Spleen (tissue), 11 donors: ENCODE measurements at regions not wholly inside any gene's neighbourhood (a gene's known extent, or its start where the extent isn't known, plus 50 kb on each side); places are given as distances from the start of the nearest gene placed in this dataset.
"Not testable (repeated sequence)": the region's sequence is repeated elsewhere in the genome, so short reads cannot be mapped to it uniquely, and the experiment has no call there.

Source experiments
- DNase-seq: peaks from one replicate; pipeline ENCODE4 v3.0.0-alpha.2; 2020
- H3K27ac ChIP-seq, 8 donors: fragments of 200-600 bp; sonication (generic) in 7 of 8; 1 replicate in 4 of 8; 2 replicates in 4 of 8; pipeline versions ENCODE4 v1.5.0 to v1.8.0; 2016 to 2021; ENCODE audit warnings: inconsistent platforms in 4 of 8, mild to moderate bottlenecking in 4 of 8, moderate library complexity in 1 of 8
- H3K27me3 ChIP-seq, 7 donors: fragments of 200-600 bp; sonication (generic) in 6 of 7; replicated peaks in 1 of 7; 1 replicate in 4 of 7; 2 replicates in 3 of 7; pipeline versions ENCODE4 v1.5.0 to v1.8.0; 2016 to 2021; ENCODE audit warnings: inconsistent platforms in 3 of 7, mild to moderate bottlenecking in 1 of 7
- H3K36me3 ChIP-seq, 6 donors: fragments of 200-600 bp; sonication (generic) in 5 of 6; 1 replicate in 4 of 6; 2 replicates in 2 of 6; pipeline versions ENCODE4 v1.5.0 to v1.8.0; 2016 to 2021; ENCODE audit warnings: inconsistent platforms in 2 of 6
- H3K4me1 ChIP-seq, 6 donors: fragments of 200-600 bp; sonication (generic) in 5 of 6; 1 replicate in 3 of 6; 2 replicates in 3 of 6; pipeline versions ENCODE4 v1.5.0 to v1.8.0; 2016 to 2021; ENCODE audit warnings: inconsistent platforms in 3 of 6
- H3K4me3 ChIP-seq, 8 donors: fragments of 200-600 bp; sonication (generic) in 7 of 8; 1 replicate in 4 of 8; 2 replicates in 4 of 8; pipeline versions ENCODE4 v1.5.0 to v1.8.0; 2016 to 2021; ENCODE audit warnings: inconsistent platforms in 4 of 8, mild to moderate bottlenecking in 4 of 8, moderate library complexity in 2 of 8
- H3K9me3 ChIP-seq, 8 donors: fragments of 200-600 bp; sonication (generic) in 7 of 8; 1 replicate in 4 of 8; 2 replicates in 4 of 8; pipeline versions ENCODE4 v1.5.0 to v1.8.0; 2016 to 2021; ENCODE audit warnings: inconsistent platforms in 4 of 8
- POLR2A ChIP-seq, 3 donors: fragments of 450-650 bp; IDR thresholded peaks; one replicate each; pipeline ENCODE4 v1.5.1; 2017; ENCODE audit warnings: antibody characterized with exemption in 3 of 3, mild to moderate bottlenecking in 1 of 3
- POLR2AphosphoS5 ChIP-seq, 3 donors: sonication (generic); formaldehyde crosslinking; IDR thresholded peaks; one replicate each; pipeline ENCODE4 v1.5.1; 2017; ENCODE audit warnings: antibody characterized with exemption in 3 of 3
- WGBS, 5 donors: extraction: QIAGEN DNeasy Blood & Tissue Kit in 3 of 5; methylation state at CpG; one replicate each; pipeline versions ENCODE4 v1.1.5 to v1.1.7; 2013 to 2018; 5-methylcytosine and 5-hydroxymethylcytosine counted together
- intact Hi-C: fragments of 100-400 bp; cut with DNase I; formaldehyde crosslinking; loops from one replicate; pipeline ENCODE4 v1.15.0; 2023; ENCODE audit warnings: low total_unique reads
- TF ChIP-seq, protein P1 (sequence below), 11 experiments: fragments of 200-600 bp in 7 of 11; fragments of 450-650 bp in 4 of 11; sonication (generic) in 4 of 11; IDR thresholded peaks in 8 of 11; conservative IDR thresholded peaks in 3 of 11; 1 replicate in 7 of 11; 2 replicates in 4 of 11; pipeline versions ENCODE4 v1.4.0 to v1.8.0; 2016 to 2021; ENCODE audit warnings: antibody characterized with exemption in 11 of 11, inconsistent platforms in 4 of 11, mild to moderate bottlenecking in 1 of 11
- donor health status: healthy with polysubstance abuse.
- donor health status: DM: no; HTN: no; CAD: no; lungs with moderate emphysema.
- donor health status: DM: no; HTN: no; CAD: no.
- donor health status: Bipolar disorder and iron deficiency.
- donor health status: healthy.
- donor health status: DM: no; HTN: no; CAD: no.
- donor health status: DM: yes; HTN: yes; CAD: no.

DNA sequence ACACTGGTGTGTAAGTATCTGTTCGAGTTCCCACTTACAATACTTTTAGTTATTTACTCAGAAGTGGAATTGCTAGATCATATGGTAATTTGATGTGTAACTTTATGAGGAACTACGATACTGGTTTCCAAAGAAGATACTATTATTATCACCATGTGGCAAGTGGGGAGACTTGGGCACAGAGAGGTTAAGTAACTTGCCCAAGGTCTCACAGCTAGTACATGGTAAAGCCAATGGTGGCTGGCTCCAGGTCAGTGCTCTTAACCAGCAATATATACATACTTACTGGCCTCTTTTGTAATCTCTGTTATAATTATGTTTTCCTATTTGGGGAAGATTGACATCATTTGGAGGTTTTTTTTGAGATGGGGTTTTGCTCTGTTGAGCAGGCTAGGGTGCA, 138.9 kb upstream of the HNRNPU start:
- DNase-seq, result no peak
- intact Hi-C loops, result no loop called here
- no peak overlapping the region for H3K27ac ChIP-seq
- no peaks in the 10 kb centered on the region for H3K36me3 ChIP-seq
- no peaks in the 10 kb centered on the region for H3K9me3 ChIP-seq
- no peak overlapping the region for H3K4me3 ChIP-seq
- peaks cover 0 to 9% (median 0%) of the 10 kb centered on the region in 6 donors for H3K4me1 ChIP-seq
- WGBS, 5 donors, result 81 to 94% (median 88%) methylated on average over 2 of the region's 2 CpGs
- no peaks in the 10 kb centered on the region for H3K27me3 ChIP-seq
- TF ChIP-seq POLR2A (IDR thresholded peaks at IDR 0.05) (no peak), POLR2AphosphoS5 (IDR thresholded peaks at IDR 0.05) (no peak)
- TF ChIP-seq, protein P1, sequence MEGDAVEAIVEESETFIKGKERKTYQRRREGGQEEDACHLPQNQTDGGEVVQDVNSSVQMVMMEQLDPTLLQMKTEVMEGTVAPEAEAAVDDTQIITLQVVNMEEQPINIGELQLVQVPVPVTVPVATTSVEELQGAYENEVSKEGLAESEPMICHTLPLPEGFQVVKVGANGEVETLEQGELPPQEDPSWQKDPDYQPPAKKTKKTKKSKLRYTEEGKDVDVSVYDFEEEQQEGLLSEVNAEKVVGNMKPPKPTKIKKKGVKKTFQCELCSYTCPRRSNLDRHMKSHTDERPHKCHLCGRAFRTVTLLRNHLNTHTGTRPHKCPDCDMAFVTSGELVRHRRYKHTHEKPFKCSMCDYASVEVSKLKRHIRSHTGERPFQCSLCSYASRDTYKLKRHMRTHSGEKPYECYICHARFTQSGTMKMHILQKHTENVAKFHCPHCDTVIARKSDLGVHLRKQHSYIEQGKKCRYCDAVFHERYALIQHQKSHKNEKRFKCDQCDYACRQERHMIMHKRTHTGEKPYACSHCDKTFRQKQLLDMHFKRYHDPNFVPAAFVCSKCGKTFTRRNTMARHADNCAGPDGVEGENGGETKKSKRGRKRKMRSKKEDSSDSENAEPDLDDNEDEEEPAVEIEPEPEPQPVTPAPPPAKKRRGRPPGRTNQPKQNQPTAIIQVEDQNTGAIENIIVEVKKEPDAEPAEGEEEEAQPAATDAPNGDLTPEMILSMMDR (IDR thresholded peaks at IDR 0.05 in 8 of 11, conservative IDR thresholded peaks at IDR 0.05 in 3 of 11), result no peak

DNA sequence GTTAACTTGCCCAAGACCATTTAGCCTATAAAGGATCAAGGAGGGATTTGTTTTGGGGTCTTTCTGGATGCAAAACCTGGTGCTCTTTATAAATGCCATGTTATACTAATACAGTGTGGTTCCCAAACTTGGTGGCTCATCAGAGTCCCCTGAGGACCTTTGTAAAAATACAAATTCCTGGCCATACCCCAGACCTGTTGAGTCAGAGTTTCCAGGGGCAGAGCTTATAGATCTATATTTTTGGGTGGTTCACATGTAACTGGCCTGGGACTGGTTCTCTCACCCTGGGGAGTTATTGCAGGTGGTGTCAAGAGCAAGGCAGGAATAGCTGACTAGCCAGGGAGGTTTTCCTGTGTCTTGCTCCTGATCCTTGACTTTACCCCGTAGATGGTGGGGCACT, 136.9 kb upstream of the HNRNPU start:
- Histone ChIP-seq H3K36me3 (no peaks in the 10 kb centered on the region), H3K27ac (no peak overlapping the region), H3K4me3 (no peak overlapping the region), H3K4me1 (peaks cover 0 to 9% (median 0%) of the 10 kb centered on the region in 6 donors), H3K27me3 (no peaks in the 10 kb centered on the region), H3K9me3 (no peaks in the 10 kb centered on the region)
- WGBS, 5 donors, result 72 to 89% (median 85%) methylated on average over 1 of the region's 1 CpG
- DNase-seq, result no peak
- TF ChIP-seq POLR2A (IDR thresholded peaks at IDR 0.05) (no peak), POLR2AphosphoS5 (IDR thresholded peaks at IDR 0.05) (no peak)
- TF ChIP-seq, protein P1 (IDR thresholded peaks at IDR 0.05 in 8 of 11, conservative IDR thresholded peaks at IDR 0.05 in 3 of 11), result no peak
- intact Hi-C loops, result no loop called here

DNA sequence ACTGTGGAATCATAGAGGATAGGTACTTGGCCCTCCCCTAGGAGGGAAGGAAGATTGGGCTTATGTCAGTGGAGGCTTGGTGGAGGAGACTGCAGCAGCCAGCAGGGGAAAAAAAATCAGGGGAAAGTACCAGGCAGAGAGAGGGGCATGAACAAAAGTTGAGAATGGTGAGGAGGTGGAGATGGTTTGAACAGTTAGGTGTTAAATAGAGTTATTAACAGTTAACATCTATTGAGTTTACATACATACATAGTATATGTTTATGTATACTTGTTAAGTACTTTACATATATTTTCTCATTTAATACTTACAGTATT, 136.5 kb upstream of the HNRNPU start:
- Histone ChIP-seq H3K27ac (no peak overlapping the region), H3K36me3 (no peaks in the 10 kb centered on the region), H3K4me3 (no peak overlapping the region), H3K27me3 (no peaks in the 10 kb centered on the region), H3K9me3 (no peaks in the 10 kb centered on the region), H3K4me1 (peaks cover 0 to 9% (median 0%) of the 10 kb centered on the region in 6 donors)
- TF ChIP-seq, protein P1 (IDR thresholded peaks at IDR 0.05 in 8 of 11, conservative IDR thresholded peaks at IDR 0.05 in 3 of 11), result no peak
- TF ChIP-seq POLR2A (IDR thresholded peaks at IDR 0.05) (no peak), POLR2AphosphoS5 (IDR thresholded peaks at IDR 0.05) (no peak)
- no peak for DNase-seq
- intact Hi-C loops, result no loop called here

DNA sequence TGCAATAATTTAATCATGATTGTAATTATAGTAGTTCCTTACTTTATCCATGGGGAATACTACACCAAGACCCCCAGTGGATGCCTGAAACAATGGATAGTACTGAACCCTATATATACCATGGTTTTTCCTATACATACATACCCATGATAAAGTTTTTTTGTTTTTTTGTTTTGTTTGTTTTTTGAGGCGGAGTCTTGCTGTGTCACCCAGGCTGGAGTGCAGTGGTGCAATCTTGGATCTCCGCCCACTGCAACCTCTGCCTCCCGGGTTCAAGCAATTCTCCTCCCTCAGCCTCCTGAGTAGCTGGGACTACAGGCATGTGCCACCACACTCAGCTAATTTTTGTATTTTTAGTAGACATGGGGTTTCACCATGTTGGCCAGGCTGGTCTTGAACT, 135.3 kb upstream of the HNRNPU start:
- H3K36me3 ChIP-seq, H3K4me3 ChIP-seq, DNase-seq, H3K27me3 ChIP-seq, H3K4me1 ChIP-seq, H3K27ac ChIP-seq, H3K9me3 ChIP-seq, intact Hi-C loops: not testable (repeated sequence)
- WGBS, 5 donors, result 89 to 99% (median 94%) methylated on average over 3 of the region's 3 CpGs

DNA sequence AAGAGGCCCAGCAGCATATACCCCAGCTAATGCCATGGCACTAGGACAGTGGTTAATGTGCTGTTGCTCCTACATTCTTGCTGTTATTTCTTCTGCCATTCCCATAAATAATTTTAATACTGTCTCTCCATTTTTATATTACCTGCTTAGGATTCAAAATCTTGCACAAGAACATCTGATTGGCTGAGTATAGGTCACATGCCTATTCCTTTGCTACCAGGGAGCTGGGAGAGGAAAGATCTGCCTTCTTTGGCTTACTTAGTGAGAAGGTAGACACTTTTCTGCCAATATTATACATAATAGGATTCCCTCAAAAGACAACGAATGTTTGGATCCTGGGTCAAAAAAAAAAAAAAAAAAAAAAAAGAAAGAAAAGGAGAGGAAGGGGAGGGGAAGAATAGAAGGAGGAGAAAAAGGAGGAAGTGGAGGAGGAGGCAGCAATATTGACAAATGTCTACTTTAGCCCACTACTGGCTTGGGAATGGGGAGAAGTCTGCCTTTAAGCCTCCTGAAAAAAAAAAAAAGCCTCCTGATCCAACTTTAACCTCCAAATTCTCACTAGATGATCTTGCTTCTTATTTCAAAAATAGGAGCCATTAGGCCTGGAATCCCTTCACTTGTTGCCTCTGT, 134.5 kb upstream of the HNRNPU start:
- intact Hi-C loops, result no loop called here
- Histone ChIP-seq H3K27me3 (no peaks in the 10 kb centered on the region), H3K9me3 (no peaks in the 10 kb centered on the region), H3K4me1 (peaks cover 0 to 9% (median 0%) of the 10 kb centered on the region in 6 donors), H3K36me3 (no peaks in the 10 kb centered on the region), H3K4me3 (no peak overlapping the region), H3K27ac (no peak overlapping the region)
- no peak for DNase-seq
- no peak for TF ChIP-seq POLR2A (IDR thresholded peaks at IDR 0.05)
- TF ChIP-seq, protein P1 (IDR thresholded peaks at IDR 0.05 in 8 of 11, conservative IDR thresholded peaks at IDR 0.05 in 3 of 11), result no peak
- no peak for TF ChIP-seq POLR2AphosphoS5 (IDR thresholded peaks at IDR 0.05)
- 88 to 100% (median 90%) methylated on average over 1 of the region's 1 CpG for WGBS, 5 donors
